Breast epithelium (tissue), 4 donors: ENCODE measurements at regions not wholly inside any gene's neighbourhood (a gene's known extent, or its start where the extent isn't known, plus 50 kb on each side); places are given as distances from the start of the nearest gene placed in this dataset.

Experiments used
- DNase-seq, 2 donors: peaks; one replicate each; pipeline ENCODE4 v3.0.0-alpha.2; 2019; ENCODE audit warnings: low spot score in 2 of 2
- H3K27ac ChIP-seq, 2 donors: fragments of 200-600 bp; sonication (generic) in 1 of 2; one replicate each; pipeline ENCODE4 v1.5.1; 2016 to 2019; ENCODE audit warnings: mild to moderate bottlenecking in 1 of 2
- H3K27me3 ChIP-seq, 2 donors: fragments of 200-600 bp; sonication (generic) in 1 of 2; one replicate each; pipeline versions ENCODE4 v1.5.1 to v1.6.0; 2017 to 2019; ENCODE audit warnings: control low read depth in 1 of 2, mild to moderate bottlenecking in 1 of 2
- H3K36me3 ChIP-seq: fragments of 200-600 bp; one replicate; pipeline ENCODE4 v1.5.1; 2019
- H3K4me1 ChIP-seq, 2 donors: fragments of 200-600 bp; sonication (generic); one replicate each; pipeline ENCODE4 v1.5.1; 2016 to 2019; ENCODE audit warnings: control low read depth in 1 of 2
- H3K4me3 ChIP-seq, 3 donors: fragments of 200-600 bp; sonication (generic); 1 replicate in 2 of 3; 2 replicates in 1 of 3; pipeline ENCODE4 v1.5.1; 2016 to 2019; ENCODE audit warnings: mild to moderate bottlenecking in 3 of 3, moderate library complexity in 2 of 3
- H3K9me3 ChIP-seq, 2 donors: fragments of 200-600 bp; sonication (generic) in 1 of 2; one replicate each; pipeline ENCODE4 v1.5.1; 2016 to 2019; ENCODE audit warnings: control low read depth in 1 of 2
- CTCF ChIP-seq, 3 donors: fragments of 450-650 bp; IDR thresholded peaks; one replicate each; pipeline ENCODE4 v1.5.1; 2016 to 2017; ENCODE audit warnings: antibody characterized with exemption in 3 of 3, mild to moderate bottlenecking in 3 of 3, moderate library complexity in 3 of 3
- POLR2A ChIP-seq: fragments of 450-650 bp; IDR thresholded peaks from one replicate; pipeline ENCODE4 v1.6.1; 2016; ENCODE audit warnings: antibody characterized with exemption, mild to moderate bottlenecking, moderate library complexity
- POLR2AphosphoS5 ChIP-seq, 3 donors: sonication (generic); formaldehyde crosslinking; IDR thresholded peaks; one replicate each; pipeline ENCODE4 v1.6.1; 2017; ENCODE audit warnings: antibody characterized with exemption in 3 of 3
- intact Hi-C: fragments of 100-400 bp; cut with DNase I; formaldehyde crosslinking; loops from one replicate; pipeline ENCODE4 v1.15.1; 2023; ENCODE audit warnings: low total_unique reads

GRCh38 chr6:95431637-95432228 lies 145.6 kb upstream of the MANEA start:
- no peak for DNase-seq
- Histone ChIP-seq H3K36me3 (no peaks in the 10 kb centered on the region), H3K27ac (no peak overlapping the region), H3K4me1 (no peaks in the 10 kb centered on the region), H3K9me3 (no peaks in the 10 kb centered on the region), H3K27me3 (no peaks in the 10 kb centered on the region), H3K4me3 (no peak overlapping the region)
- TF ChIP-seq CTCF (IDR thresholded peaks at IDR 0.05) (peak; percentile 42 to 69 (median 57)), POLR2AphosphoS5 (IDR thresholded peaks at IDR 0.05) (no peak)
- intact Hi-C loops: no loop called here

- TF ChIP-seq POLR2A (no peak), CTCF (IDR thresholded peaks at IDR 0.05) (no peak), POLR2AphosphoS5 (IDR thresholded peaks at IDR 0.05) (no peak)
- H3K4me1 ChIP-seq: no peaks in the 10 kb centered on the region
- intact Hi-C loops: no loop called here
- H3K27me3 ChIP-seq: no peaks in the 10 kb centered on the region
- H3K27ac ChIP-seq: no peak overlapping the region
- H3K4me3 ChIP-seq: no peak overlapping the region
- no peaks in the 10 kb centered on the region for H3K36me3 ChIP-seq
- no peak for DNase-seq
- H3K9me3 ChIP-seq: no peaks in the 10 kb centered on the region
Measured at GRCh38 chr6:95439741-95440140, 137.6 kb upstream of the MANEA start.

GRCh38 chr6:95448208-95448607 lies 129.1 kb upstream of the MANEA start:
- Histone ChIP-seq H3K4me3 (no peak overlapping the region), H3K9me3 (no peaks in the 10 kb centered on the region), H3K27ac (no peak overlapping the region), H3K4me1 (no peaks in the 10 kb centered on the region), H3K27me3 (no peaks in the 10 kb centered on the region), H3K36me3 (no peaks in the 10 kb centered on the region)
- TF ChIP-seq POLR2AphosphoS5 (IDR thresholded peaks at IDR 0.05) (no peak), POLR2A (no peak)
- DNase-seq: no peak
- intact Hi-C loops: no loop called here

DNA sequence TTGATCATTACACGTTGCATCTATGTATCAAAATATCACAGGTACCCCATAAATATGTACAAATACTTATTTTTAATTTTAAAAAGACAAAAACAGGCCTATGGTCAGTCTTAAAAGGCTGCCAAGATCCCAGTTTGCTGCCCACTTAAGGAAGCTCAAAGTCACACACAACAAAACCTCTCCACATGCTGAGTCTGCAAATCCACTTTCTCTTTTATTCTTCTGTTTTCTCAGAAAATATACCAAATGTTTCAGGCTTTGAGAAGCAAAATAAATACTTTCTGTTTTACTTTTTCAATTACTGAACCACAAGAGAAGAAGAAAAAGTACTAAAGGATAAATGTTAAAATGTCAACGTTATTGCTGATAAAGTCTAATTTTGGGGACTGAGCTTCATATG lies 107.8 kb upstream of the MANEA start:
- Histone ChIP-seq H3K4me3 (no peak overlapping the region), H3K9me3 (no peaks in the 10 kb centered on the region), H3K4me1 (no peaks in the 10 kb centered on the region), H3K27me3 (no peaks in the 10 kb centered on the region), H3K27ac (no peak overlapping the region), H3K36me3 (no peaks in the 10 kb centered on the region)
- no peak for DNase-seq
- TF ChIP-seq CTCF (IDR thresholded peaks at IDR 0.05): no peak
- TF ChIP-seq POLR2AphosphoS5 (IDR thresholded peaks at IDR 0.05): no peak
- TF ChIP-seq POLR2A: no peak
- intact Hi-C loops: no loop called here

DNA sequence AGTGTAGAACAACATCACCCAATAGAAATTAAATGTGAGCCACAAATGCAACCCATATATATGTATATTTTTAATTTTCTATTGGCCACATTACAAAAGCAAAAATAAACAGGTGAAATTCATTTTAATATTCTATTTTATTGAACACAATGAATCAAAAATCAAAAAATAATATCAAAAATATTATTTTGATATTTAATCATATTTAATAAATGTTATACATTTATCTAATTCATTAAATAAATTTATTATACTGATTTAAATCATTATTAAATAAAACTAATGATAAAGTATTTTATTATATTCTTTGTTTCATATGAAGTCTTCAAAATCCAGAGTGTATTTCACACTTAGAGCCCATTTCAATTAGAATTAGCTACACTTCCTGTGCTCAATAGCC lies 98.4 kb upstream of the MANEA start:
- intact Hi-C loops: no loop called here
- no peaks in the 10 kb centered on the region for H3K27me3 ChIP-seq
- DNase-seq: no peak

More for the DNA sequence above, 98.4 kb upstream of the MANEA start:
- Histone ChIP-seq H3K4me3 (no peak overlapping the region), H3K4me1 (no peaks in the 10 kb centered on the region), H3K36me3 (no peaks in the 10 kb centered on the region), H3K9me3 (no peaks in the 10 kb centered on the region), H3K27ac (no peak overlapping the region)
- TF ChIP-seq POLR2A (no peak), POLR2AphosphoS5 (IDR thresholded peaks at IDR 0.05) (no peak), CTCF (IDR thresholded peaks at IDR 0.05) (no peak)
